GM23248 (cell line): ENCODE measurements at regions not wholly inside any gene's neighbourhood (a gene's known extent, or its start where the extent isn't known, plus 50 kb on each side); places are given as distances from the start of the nearest gene placed in this dataset.

Experiments used
- EZH2 ChIP-seq: fragments of 200-600 bp; sonication (generic); IDR thresholded peaks from 2 replicates; pipeline ENCODE4 v1.6.1; 2018; ENCODE audit warnings: antibody characterized with exemption, mild to moderate bottlenecking; ENCODE audit not compliant: insufficient read depth, poor library complexity, severe bottlenecking
- EZH2phosphoT487 ChIP-seq: fragments of 200-600 bp; sonication (generic); IDR thresholded peaks from 2 replicates; pipeline ENCODE4 v1.6.1; 2018; ENCODE audit warnings: antibody characterized with exemption, moderate library complexity, mild to moderate bottlenecking, low read depth; ENCODE audit not compliant: insufficient read depth

- TF ChIP-seq EZH2, result no peak
- no peak for TF ChIP-seq EZH2phosphoT487
Observed at GRCh38 chr7:120168066-120168465, 104.9 kb upstream of the KCND2 start.
